B cell (primary cell): ENCODE measurements at regions not wholly inside any gene's neighbourhood (a gene's known extent, or its start where the extent isn't known, plus 50 kb on each side); places are given as distances from the start of the nearest gene placed in this dataset.

Experiments used
- ATAC-seq: fragments of 200-7000 bp; cut with Tn5 transposase; one replicate; pipeline ENCODE4 v1.10.0; 2021; ENCODE audit warnings: low read depth, mild to moderate bottlenecking, moderate number of reproducible peaks, moderate library complexity
- CTCF ChIA-PET: fragments of 350-600 bp; sonication (Branson Sonifier 250); formaldehyde crosslinking; loops from one replicate; lab custom pipeline; 2021; ENCODE audit warnings: antibody characterized with exemption, inconsistent platforms; lab: Charles Lee
- POLR2A ChIA-PET: fragments of 350-600 bp; sonication (Branson Sonifier 250); formaldehyde crosslinking; loops from one replicate; lab custom pipeline; 2021; ENCODE audit warnings: antibody characterized with exemption; lab: Charles Lee
- DNase-seq: peaks from one replicate; pipeline ENCODE4 v3.0.0; 2013
- H2AFZ ChIP-seq: 2 replicates; pipeline ENCODE4 v1.6.1; 2012; ENCODE audit warnings: mild to moderate bottlenecking, low read depth, low read length; ENCODE audit not compliant: insufficient read depth, poor library complexity, severe bottlenecking
- H3K27ac ChIP-seq, 2 donors: 1 replicate in 1 of 2; 2 replicates in 1 of 2; pipeline ENCODE4 v1.5.1; 2012 to 2013; ENCODE audit warnings: low read length in 2 of 2, mild to moderate bottlenecking in 2 of 2, moderate library complexity in 1 of 2
- H3K27me3 ChIP-seq, 4 experiments: fragments of 200-600 bp in 1 of 4; sonication (generic) in 1 of 4; replicated peaks in 1 of 4; 1 replicate in 2 of 4; 2 replicates in 2 of 4; pipeline versions ENCODE4 v1.6.1 to v1.7.0; 2013 to 2016; ENCODE audit warnings: low read length in 3 of 4, mild to moderate bottlenecking in 2 of 4, mixed read lengths in 1 of 4, moderate library complexity in 1 of 4; ENCODE audit not compliant: insufficient read depth in 4 of 4, control insufficient read depth in 3 of 4; ENCODE audit errors: control extremely low read depth in 1 of 4
- H3K36me3 ChIP-seq, 2 experiments: replicated peaks in 1 of 2; 1 replicate in 1 of 2; 2 replicates in 1 of 2; pipeline versions ENCODE4 v1.6.1 to v1.7.1; 2013; ENCODE audit warnings: low read length in 1 of 2; ENCODE audit not compliant: insufficient read depth in 2 of 2, control insufficient read depth in 1 of 2; ENCODE audit errors: control extremely low read depth in 1 of 2, extremely low read depth in 1 of 2
- H3K4me1 ChIP-seq, 2 donors: fragments of 200-600 bp in 1 of 2; sonication (generic) in 1 of 2; 1 replicate in 1 of 2; 2 replicates in 1 of 2; pipeline versions ENCODE4 v1.5.1 to v1.6.1; 2013 to 2017; ENCODE audit warnings: low read length in 2 of 2; ENCODE audit not compliant: control insufficient read depth in 2 of 2, insufficient read depth in 2 of 2
- H3K4me2 ChIP-seq: replicated peaks from 2 replicates; pipeline ENCODE3; 2012; ENCODE audit warnings: mild to moderate bottlenecking, low read depth, low read length; ENCODE audit not compliant: poor library complexity, severe bottlenecking
- H3K4me3 ChIP-seq, 5 experiments: fragments of 200-600 bp in 1 of 5; sonication (generic) in 1 of 5; 1 replicate in 3 of 5; 2 replicates in 2 of 5; pipeline versions ENCODE4 v1.5.1 to v1.7.0; 2011 to 2016; ENCODE audit warnings: low read length in 4 of 5, mild to moderate bottlenecking in 4 of 5, low read depth in 2 of 5, control low read depth in 1 of 5, moderate library complexity in 1 of 5; ENCODE audit not compliant: insufficient read depth in 1 of 5; ENCODE audit errors: control extremely low read depth in 1 of 5, extremely low read depth in 1 of 5
- H3K79me2 ChIP-seq: fragments of 200-600 bp; sonication (generic); one replicate; pipeline ENCODE4 v1.6.0; 2016; ENCODE audit warnings: low read length; ENCODE audit not compliant: control insufficient read depth, insufficient read depth
- H3K9ac ChIP-seq: fragments of 200-600 bp; sonication (generic); 2 replicates; pipeline ENCODE4 v1.6.1; 2017; ENCODE audit warnings: mild to moderate bottlenecking, low read length, moderate library complexity
- H3K9me3 ChIP-seq, 3 donors: one replicate each; pipeline versions ENCODE4 v1.6.1 to v1.7.1; 2013; ENCODE audit warnings: low read length in 2 of 3; ENCODE audit not compliant: control insufficient read depth in 2 of 3, insufficient read depth in 1 of 3; ENCODE audit errors: control extremely low read depth in 1 of 3
- H4K20me1 ChIP-seq: 2 replicates; pipeline ENCODE4 v1.6.0; 2012; ENCODE audit warnings: mild to moderate bottlenecking, low read length; ENCODE audit not compliant: insufficient read depth, control insufficient read depth, poor library complexity, severe bottlenecking
- H3K27ac Mint-ChIP-seq: one replicate; pipeline ENCODE4 v1.8.0; 2021; ENCODE audit warnings: mixed read lengths
- H3K27me3 Mint-ChIP-seq: one replicate; pipeline ENCODE4 v1.8.0; 2021; ENCODE audit warnings: mixed read lengths
- H3K4me1 Mint-ChIP-seq: one replicate; pipeline ENCODE4 v1.8.0; 2021; ENCODE audit warnings: mixed read lengths
- H3K4me3 Mint-ChIP-seq: one replicate; pipeline ENCODE4 v1.8.0; 2021; ENCODE audit warnings: mixed read lengths
- H3K9me3 Mint-ChIP-seq: one replicate; pipeline ENCODE4 v1.8.0; 2022; ENCODE audit warnings: mixed read lengths; ENCODE audit not compliant: insufficient read depth
- CTCF ChIP-seq: fragments of 200-600 bp; IDR thresholded peaks from one replicate; pipeline ENCODE4 v1.8.0; 2022; ENCODE audit warnings: antibody characterized with exemption, mild to moderate bottlenecking
- EZH2 ChIP-seq: IDR thresholded peaks from 2 replicates; pipeline ENCODE4 v1.6.1; 2012; ENCODE audit warnings: borderline replicate concordance, low read depth, mild to moderate bottlenecking, moderate library complexity, low read length; ENCODE audit not compliant: insufficient read depth, poor library complexity, severe bottlenecking
- WGBS: methylation state at CpG from one replicate; pipeline ENCODE4 v1.1.5; 2013; ENCODE audit warnings: missing lambda C conversion rate; ENCODE audit not compliant: insufficient coverage; 5-methylcytosine and 5-hydroxymethylcytosine counted together
- intact Hi-C: fragments of 100-400 bp; cut with micrococcal nuclease; formaldehyde crosslinking; loops from one replicate; pipeline ENCODE4 v1.10.0; 2022

GRCh38 chr1:69196071-69196470, 371.7 kb upstream of the LRRC7 start:
- Histone ChIP-seq H3K4me3 (no peak overlapping the region), H3K79me2 (no peaks in the 10 kb centered on the region), H3K9me3 (peaks cover 0 to 1% (median 0%) of the 10 kb centered on the region in 3 donors), H3K36me3 (no peaks in the 10 kb centered on the region), H3K9ac (no peak overlapping the region), H3K27me3 (no peaks in the 10 kb centered on the region), H2AFZ (no peak overlapping the region), H4K20me1 (no peaks in the 10 kb centered on the region), H3K27ac (no peak overlapping the region), H3K4me1 (no peaks in the 10 kb centered on the region), H3K4me2 (no peak overlapping the region)
- DNase-seq (no peak), ATAC-seq (no peak)
- Mint-ChIP-seq H3K9me3 (peaks cover 6% of the 10 kb centered on the region), H3K4me1 (no peaks in the 10 kb centered on the region), H3K27me3 (no peaks in the 10 kb centered on the region), H3K4me3 (no peak overlapping the region), H3K27ac (no peak overlapping the region)
- POLR2A ChIA-PET: no interaction called here
- WGBS: no CpG with 5 or more reads among the region's 3 CpGs
- CTCF ChIA-PET: no interaction called here
- TF ChIP-seq CTCF (no peak), EZH2 (no peak)
- intact Hi-C loops: no loop called here

- CTCF ChIA-PET: no interaction called here
- Histone ChIP-seq H3K4me3 (no peak overlapping the region), H4K20me1 (no peaks in the 10 kb centered on the region), H3K27ac (no peak overlapping the region), H3K4me2 (no peak overlapping the region), H3K4me1 (no peaks in the 10 kb centered on the region), H3K79me2 (no peaks in the 10 kb centered on the region), H3K9ac (no peak overlapping the region), H2AFZ (no peak overlapping the region), H3K27me3 (no peaks in the 10 kb centered on the region), H3K36me3 (no peaks in the 10 kb centered on the region), H3K9me3 (peaks cover 0 to 2% (median 0%) of the 10 kb centered on the region in 3 donors)
- no peak overlapping the region for H3K4me3 Mint-ChIP-seq
- no peaks in the 10 kb centered on the region for H3K27me3 Mint-ChIP-seq
- ATAC-seq (no peak), DNase-seq (no peak)
- no peak overlapping the region for H3K27ac Mint-ChIP-seq
- no peaks in the 10 kb centered on the region for H3K4me1 Mint-ChIP-seq
- POLR2A ChIA-PET: no interaction called here
- peaks cover 6% of the 10 kb centered on the region for H3K9me3 Mint-ChIP-seq
- intact Hi-C loops: no loop called here
- WGBS: no CpG with 5 or more reads among the region's 3 CpGs
- TF ChIP-seq EZH2 (no peak), CTCF (no peak)
Measured at GRCh38 chr1:69197816-69198215, 369.9 kb upstream of the LRRC7 start.
